CD4-positive, CD25-positive, alpha-beta regulatory T cell (primary cell): ENCODE measurements at regions not wholly inside any gene's neighbourhood (a gene's known extent, or its start where the extent isn't known, plus 50 kb on each side); places are given as distances from the start of the nearest gene placed in this dataset.
"Not testable (repeated sequence)": the region's sequence is repeated elsewhere in the genome, so short reads cannot be mapped to it uniquely, and the experiment has no call there.

Source experiments
- ATAC-seq, 2 donors: fragments of 150-1000 bp; cut with Tn5 transposase; one replicate each; pipeline ENCODE4 v1.10.0; 2021; ENCODE audit warnings: low read depth in 2 of 2, moderate number of reproducible peaks in 2 of 2, moderate library complexity in 1 of 2
- DNase-seq, 3 donors: peaks; one replicate each; pipeline versions ENCODE4 v3.0.0 to v3.0.0-alpha.2; 2012 to 2022; ENCODE audit warnings: mixed read lengths in 1 of 3
- H3K27ac ChIP-seq: one replicate; pipeline ENCODE4 v1.7.0; 2013; ENCODE audit warnings: mild to moderate bottlenecking, low read length; ENCODE audit not compliant: insufficient read depth, poor library complexity, severe bottlenecking
- H3K27me3 ChIP-seq: one replicate; pipeline ENCODE4 v1.7.0; 2013; ENCODE audit warnings: low read length; ENCODE audit not compliant: control insufficient read depth, insufficient read depth
- H3K36me3 ChIP-seq: one replicate; pipeline ENCODE4 v1.7.0; 2013; ENCODE audit warnings: mild to moderate bottlenecking, low read length, moderate library complexity; ENCODE audit not compliant: control insufficient read depth, insufficient read depth
- H3K4me1 ChIP-seq: 2 replicates; pipeline ENCODE4 v1.7.0; 2013; ENCODE audit warnings: mild to moderate bottlenecking, low read length; ENCODE audit not compliant: insufficient read depth, control insufficient read depth, poor library complexity, severe bottlenecking
- H3K4me3 ChIP-seq: one replicate; pipeline ENCODE4 v1.7.0; 2013; ENCODE audit warnings: low read depth, mild to moderate bottlenecking, low read length, moderate library complexity
- H3K9me3 ChIP-seq, 2 experiments: 1 replicate in 1 of 2; 2 replicates in 1 of 2; pipeline ENCODE4 v1.7.0; 2013; ENCODE audit warnings: low read length in 2 of 2, mild to moderate bottlenecking in 1 of 2, moderate library complexity in 1 of 2; ENCODE audit not compliant: control insufficient read depth in 2 of 2
- H3K27ac Mint-ChIP-seq, 3 donors: one replicate each; pipeline ENCODE4 v1.8.0; 2020 to 2022; ENCODE audit warnings: mild to moderate bottlenecking in 3 of 3, mixed read lengths in 3 of 3, moderate library complexity in 2 of 3
- H3K27me3 Mint-ChIP-seq: one replicate; pipeline ENCODE4 v1.8.0; 2022; ENCODE audit warnings: mild to moderate bottlenecking, mixed read lengths
- H3K36me3 Mint-ChIP-seq: one replicate; pipeline ENCODE4 v1.8.0; 2020; ENCODE audit warnings: mixed read lengths
- H3K4me1 Mint-ChIP-seq, 4 donors: one replicate each; pipeline ENCODE4 v1.8.0; 2020 to 2022; ENCODE audit warnings: mixed read lengths in 4 of 4, mild to moderate bottlenecking in 1 of 4
- H3K4me3 Mint-ChIP-seq, 4 donors: one replicate each; pipeline ENCODE4 v1.8.0; 2020 to 2022; ENCODE audit warnings: mild to moderate bottlenecking in 4 of 4, mixed read lengths in 4 of 4, moderate library complexity in 3 of 4
- H3K9me3 Mint-ChIP-seq, 7 donors: one replicate each; pipeline ENCODE4 v1.8.0; 2020 to 2022; ENCODE audit warnings: mixed read lengths in 7 of 7, mild to moderate bottlenecking in 3 of 7, moderate library complexity in 2 of 7

- Histone ChIP-seq H3K9me3 (no peaks in the 10 kb centered on the region), H3K4me1 (no peaks in the 10 kb centered on the region), H3K4me3 (no peak overlapping the region), H3K36me3 (no peaks in the 10 kb centered on the region), H3K27me3 (peaks cover 4% of the 10 kb centered on the region), H3K27ac (no peak overlapping the region)
- Mint-ChIP-seq H3K4me3 (no peak overlapping the region), H3K27ac (no peak overlapping the region), H3K27me3 (peaks cover 20% of the 10 kb centered on the region), H3K4me1 (no peaks in the 10 kb centered on the region), H3K36me3 (no peaks in the 10 kb centered on the region), H3K9me3 (peaks cover 0 to 2% (median 0%) of the 10 kb centered on the region in 7 donors)
- ATAC-seq: peak in 1 of 2 donors; percentile 55
- DNase-seq: peak; percentile 27 to 71 (median 32)
Measured at GRCh38 chr14:106564058-106564643, 1037.8 kb downstream of the TMEM121 start.

DNA sequence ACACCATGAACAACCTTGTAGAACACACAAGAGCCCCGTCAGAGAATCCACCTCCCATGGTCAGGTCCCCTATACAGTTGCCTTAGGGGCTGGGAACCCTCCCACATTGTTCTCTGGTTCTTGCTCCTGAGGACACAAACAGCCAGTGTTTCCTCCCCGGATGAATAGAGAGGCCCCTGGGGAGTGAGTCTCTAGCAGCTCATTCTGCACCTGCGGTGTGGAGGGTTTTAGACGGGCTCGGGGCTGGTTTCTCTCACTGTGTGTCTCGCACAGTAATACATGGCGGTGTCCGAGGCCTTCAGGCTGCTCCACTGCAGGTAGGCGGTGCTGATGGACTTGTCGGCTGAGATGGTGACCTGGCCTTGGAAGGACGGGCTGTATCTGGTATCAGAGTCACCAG is 1052.1 kb downstream of the TMEM121 start:
- H3K36me3 Mint-ChIP-seq: no peaks in the 10 kb centered on the region
- no peak overlapping the region for H3K27ac Mint-ChIP-seq
- Histone ChIP-seq H3K27me3 (peaks cover 8% of the 10 kb centered on the region), H3K4me3 (no peak overlapping the region), H3K4me1 (no peaks in the 10 kb centered on the region), H3K36me3 (no peaks in the 10 kb centered on the region), H3K9me3 (no peaks in the 10 kb centered on the region), H3K27ac (no peak overlapping the region)
- H3K27me3 Mint-ChIP-seq: peaks cover 19% of the 10 kb centered on the region
- DNase-seq (no peak), ATAC-seq (no peak)
- H3K4me3 Mint-ChIP-seq: no peak overlapping the region
- peaks cover 0 to 1% (median 0%) of the 10 kb centered on the region in 7 donors for H3K9me3 Mint-ChIP-seq
- no peaks in the 10 kb centered on the region for H3K4me1 Mint-ChIP-seq

- H3K36me3 Mint-ChIP-seq: no peaks in the 10 kb centered on the region
- no peaks in the 10 kb centered on the region for H3K4me1 Mint-ChIP-seq
- ATAC-seq: no peak
- H3K27ac Mint-ChIP-seq: no peak overlapping the region
- H3K27me3 ChIP-seq: peaks cover 8% of the 10 kb centered on the region
- no peaks in the 10 kb centered on the region for H3K36me3 ChIP-seq
- no peak overlapping the region for H3K4me3 ChIP-seq
- no peak for DNase-seq
- no peaks in the 10 kb centered on the region for H3K9me3 ChIP-seq
- no peaks in the 10 kb centered on the region for H3K9me3 Mint-ChIP-seq
- no peaks in the 10 kb centered on the region for H3K4me1 ChIP-seq
- H3K27me3 Mint-ChIP-seq: peaks cover 20% of the 10 kb centered on the region
- H3K27ac ChIP-seq: no peak overlapping the region
- no peak overlapping the region for H3K4me3 Mint-ChIP-seq
Measured at GRCh38 chr14:106579084-106579483, 1052.7 kb downstream of the TMEM121 start.

DNA sequence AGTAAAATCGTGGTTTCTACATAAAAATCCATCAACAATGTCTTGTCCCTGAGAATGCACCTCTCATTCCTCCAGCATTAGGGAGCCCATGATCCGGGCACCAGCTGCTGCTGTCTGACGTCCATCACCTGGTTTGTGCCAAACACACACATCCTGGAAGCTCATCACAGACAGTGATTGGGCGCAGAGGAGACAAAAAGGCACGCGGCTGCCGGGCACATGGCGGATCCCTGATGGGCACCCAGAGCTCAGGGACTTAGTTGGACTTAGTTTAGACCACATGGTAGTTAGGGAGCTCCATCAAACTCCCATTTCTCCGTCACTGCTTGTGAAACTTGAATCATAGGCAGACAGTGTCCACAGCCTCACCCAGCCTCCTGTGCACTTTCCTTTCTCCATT is 1059.3 kb downstream of the TMEM121 start:
- no peaks in the 10 kb centered on the region for H3K27me3 ChIP-seq
- no peaks in the 10 kb centered on the region for H3K4me1 ChIP-seq
- Mint-ChIP-seq H3K4me1 (peaks cover 0 to 4% (median 0%) of the 10 kb centered on the region in 4 donors), H3K27ac (no peak overlapping the region), H3K36me3 (no peaks in the 10 kb centered on the region), H3K4me3 (no peak overlapping the region), H3K27me3 (peaks cover 45% of the 10 kb centered on the region), H3K9me3 (no peaks in the 10 kb centered on the region)
- ATAC-seq (no peak), DNase-seq (no peak)
- H3K4me3 ChIP-seq: no peak overlapping the region
- no peak overlapping the region for H3K27ac ChIP-seq
- no peaks in the 10 kb centered on the region for H3K36me3 ChIP-seq
- H3K9me3 ChIP-seq: no peaks in the 10 kb centered on the region

- peak in 1 of 2 donors; percentile 60 for ATAC-seq
- no peaks in the 10 kb centered on the region for H3K9me3 Mint-ChIP-seq
- Histone ChIP-seq H3K9me3 (no peaks in the 10 kb centered on the region), H3K27me3 (no peaks in the 10 kb centered on the region), H3K27ac (no peak overlapping the region), H3K4me3 (no peak overlapping the region), H3K36me3 (no peaks in the 10 kb centered on the region), H3K4me1 (no peaks in the 10 kb centered on the region)
- no peak overlapping the region for H3K27ac Mint-ChIP-seq
- H3K4me1 Mint-ChIP-seq: peaks cover 0 to 4% (median 0%) of the 10 kb centered on the region in 4 donors
- H3K36me3 Mint-ChIP-seq: no peaks in the 10 kb centered on the region
- peaks cover 48% of the 10 kb centered on the region for H3K27me3 Mint-ChIP-seq
- H3K4me3 Mint-ChIP-seq: no peak overlapping the region
- peak; percentile 20 to 44 (median 32) for DNase-seq
Measured at GRCh38 chr14:106586098-106586704, 1059.8 kb downstream of the TMEM121 start.

DNA sequence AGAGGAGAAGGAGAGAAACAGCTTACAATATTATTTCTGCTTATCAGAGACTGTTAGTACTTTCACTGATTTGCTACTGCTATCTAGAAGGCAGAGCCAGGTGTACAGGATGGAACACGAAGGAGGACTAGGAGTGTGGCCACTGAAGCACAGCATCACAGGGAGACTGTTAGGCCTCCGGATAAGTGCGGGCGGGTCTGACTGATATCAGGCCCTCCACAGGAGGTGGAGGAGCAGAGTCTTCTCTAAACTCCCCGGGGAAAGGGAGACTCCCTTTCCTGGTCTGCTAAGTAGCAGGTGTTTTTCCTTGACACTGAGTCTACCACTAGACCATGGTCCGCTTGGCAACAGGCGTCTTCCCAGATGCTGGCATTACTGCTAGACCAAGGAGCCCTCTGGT is 1065.2 kb downstream of the TMEM121 start:
- not testable (repeated sequence) for H3K36me3 ChIP-seq, H3K27ac ChIP-seq, H3K4me3 Mint-ChIP-seq, H3K9me3 ChIP-seq, DNase-seq, H3K27ac Mint-ChIP-seq, H3K9me3 Mint-ChIP-seq, H3K4me1 Mint-ChIP-seq, H3K27me3 ChIP-seq, ATAC-seq, H3K4me3 ChIP-seq, H3K4me1 ChIP-seq, H3K36me3 Mint-ChIP-seq
- peaks cover 39% of the 10 kb centered on the region for H3K27me3 Mint-ChIP-seq

DNA sequence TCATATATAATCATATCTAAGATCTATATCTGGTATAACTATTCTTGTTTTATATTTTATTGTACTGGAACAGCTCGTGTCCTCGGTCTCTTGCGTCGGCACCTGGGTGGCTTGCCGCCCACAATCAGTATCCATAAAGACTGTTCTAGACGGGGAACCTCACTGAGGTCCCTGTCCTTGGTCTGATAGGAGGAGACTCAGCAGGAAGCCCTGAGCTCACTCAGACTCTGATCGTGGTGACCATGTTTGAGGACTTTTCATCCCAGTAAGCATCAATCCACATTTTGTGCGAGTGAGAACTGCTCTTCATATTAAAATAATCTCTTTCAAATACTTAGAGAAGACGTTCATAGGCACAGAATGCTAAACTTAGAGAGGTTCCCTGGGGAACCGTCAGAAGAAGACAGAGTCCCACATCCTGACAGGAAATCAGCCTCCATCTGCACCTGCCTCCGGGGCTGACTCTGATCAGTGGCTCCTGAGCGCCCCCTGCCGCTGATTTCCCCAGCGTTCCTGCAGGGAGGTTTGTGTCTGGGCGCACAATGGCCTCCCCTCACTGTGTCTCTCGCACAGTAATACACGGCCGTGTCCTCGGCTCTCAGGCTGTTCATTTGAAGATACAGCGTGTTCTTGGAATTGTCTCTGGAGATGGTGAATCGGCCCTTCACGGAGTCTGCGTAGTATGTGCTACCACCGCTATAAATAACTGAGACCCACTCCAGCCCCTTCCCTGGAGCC is 1065.9 kb downstream of the TMEM121 start:
- H3K4me1 ChIP-seq, H3K4me1 Mint-ChIP-seq, H3K36me3 Mint-ChIP-seq, H3K27ac ChIP-seq, H3K4me3 Mint-ChIP-seq, H3K36me3 ChIP-seq, H3K27me3 ChIP-seq, H3K9me3 ChIP-seq, H3K27ac Mint-ChIP-seq, ATAC-seq, H3K9me3 Mint-ChIP-seq, H3K4me3 ChIP-seq: not testable (repeated sequence)
- peak in 2 of 3 donors; percentile 14 to 40 for DNase-seq
- H3K27me3 Mint-ChIP-seq: peaks cover 36% of the 10 kb centered on the region
